ENCODE measurements at regions not wholly inside any gene's neighbourhood (a gene's known extent, or its start where the extent isn't known, plus 50 kb on each side); places are given as distances from the start of the nearest gene placed in this dataset.

DNA sequence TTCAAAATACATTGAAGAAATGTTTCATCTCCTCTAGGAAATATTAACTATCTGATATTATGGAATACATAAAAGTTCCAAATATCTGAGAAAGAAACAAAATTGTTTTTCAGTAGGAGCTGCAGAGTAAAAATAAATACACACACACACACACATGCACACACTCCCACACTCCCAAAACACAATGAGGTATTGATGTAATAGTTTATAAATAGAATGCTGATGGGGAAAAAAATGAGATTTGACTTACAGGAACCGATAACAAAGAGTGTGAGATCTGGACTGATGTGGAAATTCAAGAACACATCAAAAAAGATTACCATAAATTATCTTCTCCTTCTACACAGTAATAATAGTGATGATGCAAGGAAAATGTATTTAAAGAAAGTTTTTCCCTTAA is 438.0 kb upstream of the CELF2 start:
- WGBS, 2 experiments (ENCODE audit: extremely low coverage in 2 of 2, insufficient read length in 1 of 2), result no CpG with 5 or more reads among the region's 1 CpG
- no TSS peak for BruUV-seq (replicated peaks)
- no peaks in the 10 kb centered on the region for H3K4me1 ChIP-seq (ENCODE audit: control insufficient read depth, insufficient read depth, low read length)
- no peak for DNase-seq
- H4K20me1 ChIP-seq (ENCODE audit: insufficient read depth, low read length), result no peaks in the 10 kb centered on the region
- H3K27ac ChIP-seq (ENCODE audit: insufficient read depth, low read length), result no peak overlapping the region
- ChIA-PET CTCF (no interaction called here), POLR2A (ENCODE audit: unreplicated experiment) (no interaction called here)
- no peak overlapping the region for H4K8ac ChIP-seq (ENCODE audit: low read depth in 2 of 2, low read length in 2 of 2)
- no peak overlapping the region for H3K4me2 ChIP-seq (ENCODE audit: low read depth, low read length)
- in situ Hi-C loops (cut with MboI; ENCODE audit: low sequenced_read_pairs), result no loop called here
- H3K9me1 ChIP-seq (ENCODE audit: insufficient read depth, low read length), result no peaks in the 10 kb centered on the region
- no peak overlapping the region for H3K14ac ChIP-seq (replicated peaks; ENCODE audit: low read depth, low read length)
- H2BK20ac ChIP-seq (ENCODE audit: low read depth, low read length), result no peak overlapping the region
- H4K91ac ChIP-seq (ENCODE audit: insufficient read depth, low read depth, low read length), result no peak overlapping the region
- no peak overlapping the region for H2AFZ ChIP-seq (replicated peaks; ENCODE audit: low read length, poor library complexity)
- intact Hi-C loops (cut with micrococcal nuclease), result no loop called here
- H2BK15ac ChIP-seq (ENCODE audit: low read depth, low read length), result no peak overlapping the region
- no peak for ATAC-seq (ENCODE audit: low read depth)
- H2AK9ac ChIP-seq (replicated peaks; ENCODE audit: low read depth, low read length, poor library complexity), result no peak overlapping the region
- no peaks in the 10 kb centered on the region; the same call in 1 of the 2 replicates for H3K27me3 ChIP-seq (ENCODE audit: control insufficient read depth, insufficient read depth, low read length)
- H2BK5ac ChIP-seq (ENCODE audit: low read depth, low read length, poor library complexity, severe bottlenecking), result no peak overlapping the region
- no peaks in the 10 kb centered on the region for H3K9me3 ChIP-seq (ENCODE audit: control insufficient read depth, insufficient read depth, low read length)
- H3K79me1 ChIP-seq (ENCODE audit: low read depth in 1 of 2, low read length in 2 of 2), result no peaks in the 10 kb centered on the region
- H3K36me3 ChIP-seq (ENCODE audit: control insufficient read depth, insufficient read depth, low read length), result no peaks in the 10 kb centered on the region
- no peak overlapping the region for H3K9ac ChIP-seq (ENCODE audit: low read depth, low read length)
- no peak for TF ChIP-seq CHD1 (IDR thresholded peaks at IDR 0.05; ENCODE audit: low read depth, low read length)
- TF ChIP-seq CEBPB (IDR thresholded peaks at IDR 0.05; ENCODE audit: low read depth, low read length), result no peak
- no peak for TF ChIP-seq RCOR1 (IDR thresholded peaks at IDR 0.05; ENCODE audit: insufficient replicate concordance, low read length)
- no peak for TF ChIP-seq SMC3 (IDR thresholded peaks at IDR 0.05; ENCODE audit: low read depth, low read length)
- no peak for TF ChIP-seq BHLHE40 (IDR thresholded peaks at IDR 0.05; ENCODE audit: low read depth, low read length)
- no peak for TF ChIP-seq FOS (IDR thresholded peaks at IDR 0.05; ENCODE audit: low read depth, low read length)
- TF ChIP-seq, protein P1, sequence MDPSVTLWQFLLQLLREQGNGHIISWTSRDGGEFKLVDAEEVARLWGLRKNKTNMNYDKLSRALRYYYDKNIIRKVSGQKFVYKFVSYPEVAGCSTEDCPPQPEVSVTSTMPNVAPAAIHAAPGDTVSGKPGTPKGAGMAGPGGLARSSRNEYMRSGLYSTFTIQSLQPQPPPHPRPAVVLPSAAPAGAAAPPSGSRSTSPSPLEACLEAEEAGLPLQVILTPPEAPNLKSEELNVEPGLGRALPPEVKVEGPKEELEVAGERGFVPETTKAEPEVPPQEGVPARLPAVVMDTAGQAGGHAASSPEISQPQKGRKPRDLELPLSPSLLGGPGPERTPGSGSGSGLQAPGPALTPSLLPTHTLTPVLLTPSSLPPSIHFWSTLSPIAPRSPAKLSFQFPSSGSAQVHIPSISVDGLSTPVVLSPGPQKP (IDR thresholded peaks at IDR 0.05; ENCODE audit: borderline replicate concordance, low read depth, low read length), result no peak
- no peak for TF ChIP-seq NFE2L2 (IDR thresholded peaks at IDR 0.05; ENCODE audit: low read depth, low read length)
- TF ChIP-seq MAZ (IDR thresholded peaks at IDR 0.05; ENCODE audit: borderline replicate concordance, low read depth, low read length), result no peak
- TF ChIP-seq MXI1 (IDR thresholded peaks at IDR 0.05; ENCODE audit: borderline replicate concordance, low read depth, low read length), result no peak
- no peak for TF ChIP-seq RFX5 (IDR thresholded peaks at IDR 0.05; ENCODE audit: low read depth, low read length)
- TF ChIP-seq, protein P2, sequence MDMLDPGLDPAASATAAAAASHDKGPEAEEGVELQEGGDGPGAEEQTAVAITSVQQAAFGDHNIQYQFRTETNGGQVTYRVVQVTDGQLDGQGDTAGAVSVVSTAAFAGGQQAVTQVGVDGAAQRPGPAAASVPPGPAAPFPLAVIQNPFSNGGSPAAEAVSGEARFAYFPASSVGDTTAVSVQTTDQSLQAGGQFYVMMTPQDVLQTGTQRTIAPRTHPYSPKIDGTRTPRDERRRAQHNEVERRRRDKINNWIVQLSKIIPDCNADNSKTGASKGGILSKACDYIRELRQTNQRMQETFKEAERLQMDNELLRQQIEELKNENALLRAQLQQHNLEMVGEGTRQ (IDR thresholded peaks at IDR 0.05; ENCODE audit: low read depth, low read length), result no peak
- TF ChIP-seq RAD21 (IDR thresholded peaks at IDR 0.05; ENCODE audit: low read length), result no peak
- TF ChIP-seq, protein P3, sequence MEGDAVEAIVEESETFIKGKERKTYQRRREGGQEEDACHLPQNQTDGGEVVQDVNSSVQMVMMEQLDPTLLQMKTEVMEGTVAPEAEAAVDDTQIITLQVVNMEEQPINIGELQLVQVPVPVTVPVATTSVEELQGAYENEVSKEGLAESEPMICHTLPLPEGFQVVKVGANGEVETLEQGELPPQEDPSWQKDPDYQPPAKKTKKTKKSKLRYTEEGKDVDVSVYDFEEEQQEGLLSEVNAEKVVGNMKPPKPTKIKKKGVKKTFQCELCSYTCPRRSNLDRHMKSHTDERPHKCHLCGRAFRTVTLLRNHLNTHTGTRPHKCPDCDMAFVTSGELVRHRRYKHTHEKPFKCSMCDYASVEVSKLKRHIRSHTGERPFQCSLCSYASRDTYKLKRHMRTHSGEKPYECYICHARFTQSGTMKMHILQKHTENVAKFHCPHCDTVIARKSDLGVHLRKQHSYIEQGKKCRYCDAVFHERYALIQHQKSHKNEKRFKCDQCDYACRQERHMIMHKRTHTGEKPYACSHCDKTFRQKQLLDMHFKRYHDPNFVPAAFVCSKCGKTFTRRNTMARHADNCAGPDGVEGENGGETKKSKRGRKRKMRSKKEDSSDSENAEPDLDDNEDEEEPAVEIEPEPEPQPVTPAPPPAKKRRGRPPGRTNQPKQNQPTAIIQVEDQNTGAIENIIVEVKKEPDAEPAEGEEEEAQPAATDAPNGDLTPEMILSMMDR (conservative IDR thresholded peaks at IDR 0.05; ENCODE audit: low read depth, low read length), result no peak
- no peak for TF ChIP-seq POLR2A (IDR thresholded peaks at IDR 0.05; ENCODE audit: low read depth, low read length)
- TF ChIP-seq MAFK (IDR thresholded peaks at IDR 0.05; ENCODE audit: low read depth, low read length), result no peak
- H3K4me3 ChIP-seq (ENCODE audit: insufficient read depth, low read depth, low read length), result no peak overlapping the region
- no peak overlapping the region for H4K5ac ChIP-seq (ENCODE audit: low read depth, low read length)
- no peak overlapping the region for H2BK120ac ChIP-seq (ENCODE audit: low read depth, low read length)
- no peak overlapping the region for H2AK5ac ChIP-seq (ENCODE audit: low read depth, low read length)
- H3K56ac ChIP-seq (ENCODE audit: extremely low read depth, insufficient read depth, low read length), result no peak overlapping the region
- H3K23ac ChIP-seq (ENCODE audit: low read depth, low read length), result no peak overlapping the region
- no peak overlapping the region for H3K4ac ChIP-seq (ENCODE audit: low read depth, low read length)
- H3K18ac ChIP-seq (ENCODE audit: low read depth, low read length), result no peak overlapping the region
- dilution Hi-C loops (cut with HindIII; ENCODE audit: low sequenced_read_pairs, unreplicated experiment), result no loop called here

All from IMR-90 (cell line).